NT2/D1 (cell line): ENCODE measurements at regions not wholly inside any gene's neighbourhood (a gene's known extent, or its start where the extent isn't known, plus 50 kb on each side); places are given as distances from the start of the nearest gene placed in this dataset.

Source experiments
- SUZ12 ChIP-seq: IDR thresholded peaks from 2 replicates; pipeline ENCODE4 v1.6.1; 2011; ENCODE audit not compliant: insufficient read length, insufficient read depth; ENCODE audit errors: extremely low read depth
- YY1 ChIP-seq: IDR thresholded peaks from 2 replicates; pipeline ENCODE4 v1.6.1; 2011; ENCODE audit not compliant: insufficient read length, insufficient read depth
- ZNF274 ChIP-seq: IDR thresholded peaks from 2 replicates; pipeline ENCODE4 v1.6.1; 2011; ENCODE audit warnings: mild to moderate bottlenecking, low read depth, low read length

GRCh38 chr21:32203877-32204480, 74.9 kb downstream of the MIS18A start:
- TF ChIP-seq YY1 = no peak
- TF ChIP-seq SUZ12 = no peak
- TF ChIP-seq ZNF274 = no peak
